Testis (tissue), 2 donors: ENCODE measurements at regions not wholly inside any gene's neighbourhood (a gene's known extent, or its start where the extent isn't known, plus 50 kb on each side); places are given as distances from the start of the nearest gene placed in this dataset.

Source experiments
- DNase-seq: peaks from one replicate; pipeline ENCODE4 v3.0.0-alpha.2; 2019
- H3K27ac ChIP-seq, 2 donors: fragments of 200-600 bp; sonication (generic); one replicate each; pipeline ENCODE4 v1.5.1; 2019
- H3K27me3 ChIP-seq: fragments of 200-600 bp; sonication (generic); one replicate; pipeline ENCODE4 v1.5.1; 2019
- H3K36me3 ChIP-seq: fragments of 200-600 bp; sonication (generic); one replicate; pipeline ENCODE4 v1.5.1; 2017; ENCODE audit warnings: low read depth; ENCODE audit errors: missing control alignments
- H3K4me1 ChIP-seq: fragments of 200-600 bp; sonication (generic); one replicate; pipeline ENCODE4 v1.5.1; 2019
- H3K4me3 ChIP-seq, 2 donors: fragments of 200-600 bp; sonication (generic); one replicate each; pipeline ENCODE4 v1.5.1; 2017 to 2019
- H3K9me3 ChIP-seq: fragments of 200-600 bp; sonication (generic); one replicate; pipeline ENCODE4 v1.5.1; 2017
- POLR2A ChIP-seq: fragments of 450-650 bp; IDR thresholded peaks from one replicate; pipeline ENCODE4 v1.6.1; 2017; ENCODE audit warnings: antibody characterized with exemption, mild to moderate bottlenecking, moderate library complexity
- WGBS, 2 donors: methylation state at CpG; one replicate each; pipeline ENCODE4 v1.1.5; 2018; 5-methylcytosine and 5-hydroxymethylcytosine counted together
- intact Hi-C: fragments of 100-400 bp; cut with DNase I; formaldehyde crosslinking; loops from one replicate; pipeline ENCODE4 v1.15.1; 2023; ENCODE audit warnings: low total_unique reads
- TF ChIP-seq, protein P1 (sequence below), 3 experiments: fragments of 450-650 bp in 2 of 3; fragments of 200-600 bp in 1 of 3; sonication (generic) in 1 of 3; IDR thresholded peaks; one replicate each; pipeline ENCODE4 v1.5.1; 2016 to 2019; ENCODE audit warnings: antibody characterized with exemption in 3 of 3, mild to moderate bottlenecking in 2 of 3, moderate library complexity in 1 of 3

DNA sequence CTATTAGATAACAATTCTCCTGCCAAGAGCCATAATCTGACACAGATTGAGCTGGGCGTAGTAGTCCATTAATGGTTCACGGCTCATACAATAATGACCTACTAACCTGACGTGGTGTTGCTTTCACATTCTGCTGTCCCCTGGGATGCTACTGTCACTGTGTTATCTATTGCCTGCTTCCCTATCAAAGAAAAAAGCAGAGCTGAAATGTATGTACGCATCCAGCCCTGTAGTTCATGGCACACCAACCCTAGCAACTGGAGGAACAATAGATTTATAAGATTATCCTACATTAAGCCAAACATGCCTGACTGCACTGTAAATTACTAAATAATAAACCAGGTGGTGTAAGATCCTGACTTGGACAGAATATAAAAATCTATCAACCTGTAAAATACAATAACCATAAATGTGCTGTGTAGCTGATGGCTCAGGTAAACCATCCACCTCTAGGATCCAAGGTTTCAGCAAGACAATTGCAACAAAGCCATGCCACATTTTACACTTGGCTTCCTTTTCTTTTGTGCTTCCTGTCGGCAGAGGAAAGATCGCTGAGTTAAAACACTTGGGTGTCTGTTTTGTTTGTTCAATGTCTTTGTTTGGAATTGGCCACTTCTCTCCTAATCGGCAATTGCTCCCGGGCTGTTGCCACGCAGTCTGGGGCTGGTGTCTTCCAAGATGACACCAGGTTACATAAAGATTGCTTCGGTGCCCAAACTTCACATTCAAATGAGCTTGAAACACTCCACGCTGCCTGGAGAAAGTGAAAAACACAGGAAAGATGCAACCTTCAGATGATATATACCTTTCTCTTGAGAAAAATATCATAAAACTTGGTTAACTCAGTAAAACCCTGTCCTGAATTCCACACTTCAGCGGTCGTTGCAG lies 143.9 kb upstream of the MGMT start:
- DNase-seq, result no peak
- Histone ChIP-seq H3K4me3 (no peak overlapping the region), H3K36me3 (no peaks in the 10 kb centered on the region), H3K4me1 (no peaks in the 10 kb centered on the region), H3K9me3 (no peaks in the 10 kb centered on the region), H3K27me3 (no peaks in the 10 kb centered on the region), H3K27ac (no peak overlapping the region)
- no peak for TF ChIP-seq POLR2A
- TF ChIP-seq, protein P1, sequence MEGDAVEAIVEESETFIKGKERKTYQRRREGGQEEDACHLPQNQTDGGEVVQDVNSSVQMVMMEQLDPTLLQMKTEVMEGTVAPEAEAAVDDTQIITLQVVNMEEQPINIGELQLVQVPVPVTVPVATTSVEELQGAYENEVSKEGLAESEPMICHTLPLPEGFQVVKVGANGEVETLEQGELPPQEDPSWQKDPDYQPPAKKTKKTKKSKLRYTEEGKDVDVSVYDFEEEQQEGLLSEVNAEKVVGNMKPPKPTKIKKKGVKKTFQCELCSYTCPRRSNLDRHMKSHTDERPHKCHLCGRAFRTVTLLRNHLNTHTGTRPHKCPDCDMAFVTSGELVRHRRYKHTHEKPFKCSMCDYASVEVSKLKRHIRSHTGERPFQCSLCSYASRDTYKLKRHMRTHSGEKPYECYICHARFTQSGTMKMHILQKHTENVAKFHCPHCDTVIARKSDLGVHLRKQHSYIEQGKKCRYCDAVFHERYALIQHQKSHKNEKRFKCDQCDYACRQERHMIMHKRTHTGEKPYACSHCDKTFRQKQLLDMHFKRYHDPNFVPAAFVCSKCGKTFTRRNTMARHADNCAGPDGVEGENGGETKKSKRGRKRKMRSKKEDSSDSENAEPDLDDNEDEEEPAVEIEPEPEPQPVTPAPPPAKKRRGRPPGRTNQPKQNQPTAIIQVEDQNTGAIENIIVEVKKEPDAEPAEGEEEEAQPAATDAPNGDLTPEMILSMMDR (IDR thresholded peaks at IDR 0.05), result no peak
- WGBS, 2 donors, result 42 to 48% methylated on average over 13 of the region's 13 CpGs
- intact Hi-C loops, result no loop called here

DNA sequence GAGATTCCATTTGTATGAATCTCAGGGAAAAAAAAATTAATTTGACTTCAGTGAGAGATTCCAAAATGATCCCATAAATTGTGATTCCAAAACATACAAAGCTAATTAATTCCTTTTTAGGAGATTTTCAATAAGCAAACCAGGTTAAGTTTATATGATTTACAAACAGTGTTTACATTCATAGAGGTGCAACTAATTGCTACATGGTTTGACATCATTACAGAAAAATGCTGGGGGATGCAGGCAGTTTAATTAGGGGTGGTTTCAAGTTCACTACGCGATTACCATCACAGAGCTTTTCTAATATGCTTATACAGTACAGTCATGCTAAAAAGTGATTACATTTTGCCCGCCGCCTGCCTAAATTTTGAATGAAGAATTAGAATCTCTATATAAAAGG lies 143.2 kb upstream of the MGMT start:
- intact Hi-C loops, result no loop called here
- Histone ChIP-seq H3K4me3 (no peak overlapping the region), H3K4me1 (no peaks in the 10 kb centered on the region), H3K27me3 (no peaks in the 10 kb centered on the region), H3K9me3 (no peaks in the 10 kb centered on the region), H3K36me3 (no peaks in the 10 kb centered on the region), H3K27ac (no peak overlapping the region)
- 62 to 71% methylated on average over 4 of the region's 4 CpGs for WGBS, 2 donors
- no peak for TF ChIP-seq POLR2A
- TF ChIP-seq, protein P1 (IDR thresholded peaks at IDR 0.05), result no peak
- DNase-seq, result no peak

DNA sequence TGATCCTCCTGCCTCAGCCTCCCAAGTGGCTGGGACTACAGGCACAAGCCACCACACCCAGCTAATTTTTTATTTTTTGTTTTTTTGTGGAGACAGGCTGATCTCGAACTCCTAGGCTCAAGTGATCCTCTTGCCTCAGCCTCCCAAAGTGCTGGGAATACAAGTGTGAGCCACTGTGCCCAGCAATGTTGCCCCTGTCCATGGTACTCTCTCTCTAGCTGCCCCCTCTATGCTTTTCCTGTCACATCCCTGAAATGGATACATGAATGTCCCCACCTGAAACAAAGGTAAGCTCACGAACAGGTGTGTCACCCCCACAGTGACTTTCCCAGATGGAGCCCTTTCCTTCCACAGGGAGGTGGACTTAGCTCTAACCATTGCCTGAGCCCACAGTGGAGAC lies 141.1 kb upstream of the MGMT start:
- Histone ChIP-seq H3K27ac (no peak overlapping the region), H3K9me3 (no peaks in the 10 kb centered on the region), H3K4me3 (no peak overlapping the region), H3K36me3 (no peaks in the 10 kb centered on the region), H3K4me1 (no peaks in the 10 kb centered on the region), H3K27me3 (no peaks in the 10 kb centered on the region)
- intact Hi-C loops, result no loop called here
- no peak for DNase-seq
- no peak for TF ChIP-seq POLR2A
- TF ChIP-seq, protein P1 (IDR thresholded peaks at IDR 0.05), result no peak
- WGBS, 2 donors, result 78 to 88% methylated on average over 2 of the region's 2 CpGs

DNA sequence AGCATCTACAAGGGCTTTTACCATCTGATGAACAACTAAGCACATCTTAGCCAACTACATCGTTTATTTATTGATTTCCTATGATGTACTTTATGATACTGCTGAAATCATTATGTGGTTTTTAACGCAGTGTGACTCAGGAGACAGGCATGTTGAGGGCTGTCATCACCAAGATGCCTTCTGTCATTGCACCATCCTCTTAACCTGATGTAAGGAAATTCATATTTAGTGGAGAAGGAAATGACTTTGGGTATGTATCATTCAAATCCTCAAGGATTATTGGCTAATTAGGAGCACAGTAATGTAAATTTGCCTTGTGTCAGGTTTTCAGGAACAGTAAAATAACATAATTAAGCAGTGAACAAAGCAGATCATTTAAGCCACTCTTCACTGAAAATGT lies 138.5 kb upstream of the MGMT start:
- no peak for TF ChIP-seq POLR2A
- TF ChIP-seq, protein P1 (IDR thresholded peaks at IDR 0.05), result no peak
- Histone ChIP-seq H3K36me3 (no peaks in the 10 kb centered on the region), H3K4me3 (no peak overlapping the region), H3K4me1 (no peaks in the 10 kb centered on the region), H3K27ac (no peak overlapping the region), H3K9me3 (no peaks in the 10 kb centered on the region), H3K27me3 (no peaks in the 10 kb centered on the region)
- 75 to 79% methylated on average over 2 of the region's 2 CpGs for WGBS, 2 donors
- intact Hi-C loops, result no loop called here
- DNase-seq, result no peak
